PFSK-1 (cell line): ENCODE measurements at regions not wholly inside any gene's neighbourhood (a gene's known extent, or its start where the extent isn't known, plus 50 kb on each side); places are given as distances from the start of the nearest gene placed in this dataset.

Experiments used
- FOXP2 ChIP-seq: optimal IDR thresholded peaks from 2 replicates; pipeline ENCODE3; 2011; ENCODE audit warnings: borderline replicate concordance, control low read depth, inconsistent platforms; ENCODE audit not compliant: insufficient read depth; ENCODE audit errors: extremely low read length, extremely low read depth
- POLR2AphosphoS5 ChIP-seq: IDR thresholded peaks from 2 replicates; pipeline ENCODE4 v1.6.1; 2012; ENCODE audit warnings: low read depth, mild to moderate bottlenecking, control low read depth, low read length, moderate library complexity
- SIN3A ChIP-seq: IDR thresholded peaks from 2 replicates; pipeline ENCODE4 v1.6.1; 2012; ENCODE audit warnings: mild to moderate bottlenecking, low read length, moderate library complexity, borderline replicate concordance; ENCODE audit not compliant: insufficient read depth
- TAF1 ChIP-seq: IDR thresholded peaks from 2 replicates; pipeline ENCODE4 v1.6.1; 2012; ENCODE audit warnings: low read length, control low read depth, borderline replicate concordance; ENCODE audit not compliant: insufficient read depth
- TF ChIP-seq, protein P1 (sequence below), 2 experiments: IDR thresholded peaks; 2 replicates each; pipeline versions ENCODE4 v1.6.1 to v1.8.0; 2011 to 2012; ENCODE audit warnings: low read depth in 2 of 2, low read length in 2 of 2, control low read depth in 1 of 2, inconsistent platforms in 1 of 2, mild to moderate bottlenecking in 1 of 2, moderate library complexity in 1 of 2; ENCODE audit not compliant: insufficient read depth in 1 of 2

- no peak for TF ChIP-seq POLR2AphosphoS5
- no peak for TF ChIP-seq TAF1
- TF ChIP-seq SIN3A: no peak
- TF ChIP-seq, protein P1, sequence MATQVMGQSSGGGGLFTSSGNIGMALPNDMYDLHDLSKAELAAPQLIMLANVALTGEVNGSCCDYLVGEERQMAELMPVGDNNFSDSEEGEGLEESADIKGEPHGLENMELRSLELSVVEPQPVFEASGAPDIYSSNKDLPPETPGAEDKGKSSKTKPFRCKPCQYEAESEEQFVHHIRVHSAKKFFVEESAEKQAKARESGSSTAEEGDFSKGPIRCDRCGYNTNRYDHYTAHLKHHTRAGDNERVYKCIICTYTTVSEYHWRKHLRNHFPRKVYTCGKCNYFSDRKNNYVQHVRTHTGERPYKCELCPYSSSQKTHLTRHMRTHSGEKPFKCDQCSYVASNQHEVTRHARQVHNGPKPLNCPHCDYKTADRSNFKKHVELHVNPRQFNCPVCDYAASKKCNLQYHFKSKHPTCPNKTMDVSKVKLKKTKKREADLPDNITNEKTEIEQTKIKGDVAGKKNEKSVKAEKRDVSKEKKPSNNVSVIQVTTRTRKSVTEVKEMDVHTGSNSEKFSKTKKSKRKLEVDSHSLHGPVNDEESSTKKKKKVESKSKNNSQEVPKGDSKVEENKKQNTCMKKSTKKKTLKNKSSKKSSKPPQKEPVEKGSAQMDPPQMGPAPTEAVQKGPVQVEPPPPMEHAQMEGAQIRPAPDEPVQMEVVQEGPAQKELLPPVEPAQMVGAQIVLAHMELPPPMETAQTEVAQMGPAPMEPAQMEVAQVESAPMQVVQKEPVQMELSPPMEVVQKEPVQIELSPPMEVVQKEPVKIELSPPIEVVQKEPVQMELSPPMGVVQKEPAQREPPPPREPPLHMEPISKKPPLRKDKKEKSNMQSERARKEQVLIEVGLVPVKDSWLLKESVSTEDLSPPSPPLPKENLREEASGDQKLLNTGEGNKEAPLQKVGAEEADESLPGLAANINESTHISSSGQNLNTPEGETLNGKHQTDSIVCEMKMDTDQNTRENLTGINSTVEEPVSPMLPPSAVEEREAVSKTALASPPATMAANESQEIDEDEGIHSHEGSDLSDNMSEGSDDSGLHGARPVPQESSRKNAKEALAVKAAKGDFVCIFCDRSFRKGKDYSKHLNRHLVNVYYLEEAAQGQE (IDR thresholded peaks at IDR 0.05; ENCODE audit: insufficient read depth in 1 of 2, low read depth in 2 of 2, low read length in 2 of 2): no peak
Measured at GRCh38 chrX:11888421-11888820, 130.4 kb downstream of the MSL3 start.

GRCh38 chrX:11889791-11890190, 131.8 kb downstream of the MSL3 start:
- TF ChIP-seq TAF1: no peak
- no peak for TF ChIP-seq FOXP2
- TF ChIP-seq, protein P1 (IDR thresholded peaks at IDR 0.05; ENCODE audit: insufficient read depth in 1 of 2, low read depth in 2 of 2, low read length in 2 of 2): no peak

GRCh38 chrX:11890836-11891514, 132.9 kb downstream of the MSL3 start:
- no peak for TF ChIP-seq POLR2AphosphoS5
- no peak for TF ChIP-seq TAF1
- TF ChIP-seq SIN3A: no peak
- TF ChIP-seq, protein P1 (IDR thresholded peaks at IDR 0.05; ENCODE audit: insufficient read depth in 1 of 2, low read depth in 2 of 2, low read length in 2 of 2): no peak
- TF ChIP-seq FOXP2: no peak

GRCh38 chrX:11893933-11894710, 136.1 kb downstream of the MSL3 start:
- TF ChIP-seq SIN3A (no peak), POLR2AphosphoS5 (no peak), FOXP2 (no peak), TAF1 (no peak)
- TF ChIP-seq, protein P1 (IDR thresholded peaks at IDR 0.05; ENCODE audit: insufficient read depth in 1 of 2, low read depth in 2 of 2, low read length in 2 of 2): no peak
